BE2C (cell line): ENCODE measurements at regions not wholly inside any gene's neighbourhood (a gene's known extent, or its start where the extent isn't known, plus 50 kb on each side); places are given as distances from the start of the nearest gene placed in this dataset.

Source experiments
- DNase-seq: peaks from one replicate; pipeline ENCODE4 v3.0.0-alpha.2; 2020
- H3K27me3 ChIP-seq: fragments of 250-450 bp; sonication (Bioruptor Pico); 2 replicates; pipeline ENCODE4 v1.5.1; 2020; ENCODE audit warnings: mild to moderate bottlenecking
- H3K36me3 ChIP-seq: fragments of 250-450 bp; sonication (Bioruptor Pico); 2 replicates; pipeline ENCODE4 v1.5.1; 2020; ENCODE audit warnings: mild to moderate bottlenecking
- H3K4me1 ChIP-seq: fragments of 250-450 bp; sonication (Bioruptor Pico); 2 replicates; pipeline ENCODE4 v1.5.1; 2020
- H3K4me3 ChIP-seq: 2 replicates; pipeline ENCODE4 v1.5.1; 2011; ENCODE audit warnings: low read depth, low read length
- H3K9me3 ChIP-seq: fragments of 250-450 bp; sonication (Bioruptor Pico); 2 replicates; pipeline ENCODE4 v1.5.1; 2020
- TF ChIP-seq, protein P1 (sequence below): IDR thresholded peaks from 2 replicates; pipeline ENCODE4 v1.5.1; 2012; ENCODE audit warnings: mild to moderate bottlenecking, low read depth, low read length

- Histone ChIP-seq H3K4me3 (no peak overlapping the region), H3K9me3 (no peaks in the 10 kb centered on the region), H3K36me3 (no peaks in the 10 kb centered on the region), H3K4me1 (peaks cover 11% of the 10 kb centered on the region), H3K27me3 (no peaks in the 10 kb centered on the region)
- TF ChIP-seq, protein P1, sequence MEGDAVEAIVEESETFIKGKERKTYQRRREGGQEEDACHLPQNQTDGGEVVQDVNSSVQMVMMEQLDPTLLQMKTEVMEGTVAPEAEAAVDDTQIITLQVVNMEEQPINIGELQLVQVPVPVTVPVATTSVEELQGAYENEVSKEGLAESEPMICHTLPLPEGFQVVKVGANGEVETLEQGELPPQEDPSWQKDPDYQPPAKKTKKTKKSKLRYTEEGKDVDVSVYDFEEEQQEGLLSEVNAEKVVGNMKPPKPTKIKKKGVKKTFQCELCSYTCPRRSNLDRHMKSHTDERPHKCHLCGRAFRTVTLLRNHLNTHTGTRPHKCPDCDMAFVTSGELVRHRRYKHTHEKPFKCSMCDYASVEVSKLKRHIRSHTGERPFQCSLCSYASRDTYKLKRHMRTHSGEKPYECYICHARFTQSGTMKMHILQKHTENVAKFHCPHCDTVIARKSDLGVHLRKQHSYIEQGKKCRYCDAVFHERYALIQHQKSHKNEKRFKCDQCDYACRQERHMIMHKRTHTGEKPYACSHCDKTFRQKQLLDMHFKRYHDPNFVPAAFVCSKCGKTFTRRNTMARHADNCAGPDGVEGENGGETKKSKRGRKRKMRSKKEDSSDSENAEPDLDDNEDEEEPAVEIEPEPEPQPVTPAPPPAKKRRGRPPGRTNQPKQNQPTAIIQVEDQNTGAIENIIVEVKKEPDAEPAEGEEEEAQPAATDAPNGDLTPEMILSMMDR: no peak
- DNase-seq: no peak
Observed at GRCh38 chr1:168373869-168374268, 93.2 kb downstream of the TBX19 start.

- H3K9me3 ChIP-seq: no peaks in the 10 kb centered on the region
- H3K4me3 ChIP-seq: no peak overlapping the region
- DNase-seq: peak; percentile 56
- no peaks in the 10 kb centered on the region for H3K27me3 ChIP-seq
- peaks cover 11% of the 10 kb centered on the region for H3K4me1 ChIP-seq
- H3K36me3 ChIP-seq: no peaks in the 10 kb centered on the region
- TF ChIP-seq, protein P1: no peak
Observed at GRCh38 chr1:168372861-168373371, 92.2 kb downstream of the TBX19 start.

DNA sequence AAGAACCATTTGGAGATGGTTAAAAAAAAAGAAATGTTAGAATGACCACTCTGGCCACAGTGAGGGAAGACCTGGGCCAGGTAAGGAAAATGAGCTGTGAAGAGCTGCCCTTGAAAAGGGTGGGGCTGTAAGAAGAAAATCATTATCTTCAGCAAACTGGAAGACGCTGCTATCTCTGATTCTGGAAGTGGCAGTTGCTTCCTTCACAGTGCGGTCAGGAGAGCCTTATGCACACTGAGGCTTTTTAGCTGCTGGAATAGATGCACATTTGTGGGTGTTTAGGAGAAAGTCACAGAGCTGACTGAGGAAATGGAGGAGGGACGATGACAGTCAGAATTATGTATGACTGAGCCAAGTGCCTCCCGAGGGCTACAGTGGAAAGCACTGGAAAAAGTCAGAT lies 91.6 kb downstream of the TBX19 start:
- no peak for DNase-seq

GRCh38 chr1:168371477-168371876 lies 90.8 kb downstream of the TBX19 start:
- H3K4me1 ChIP-seq: peaks cover 11% of the 10 kb centered on the region
- TF ChIP-seq, protein P1: no peak
- H3K9me3 ChIP-seq: no peaks in the 10 kb centered on the region
- DNase-seq: no peak
- no peak overlapping the region for H3K4me3 ChIP-seq
- H3K27me3 ChIP-seq: no peaks in the 10 kb centered on the region
- H3K36me3 ChIP-seq: no peaks in the 10 kb centered on the region

More for the DNA sequence above, 91.6 kb downstream of the TBX19 start:
- no peaks in the 10 kb centered on the region for H3K27me3 ChIP-seq
- no peaks in the 10 kb centered on the region for H3K9me3 ChIP-seq
- H3K36me3 ChIP-seq: no peaks in the 10 kb centered on the region
- no peak overlapping the region for H3K4me3 ChIP-seq
- TF ChIP-seq, protein P1: no peak
- H3K4me1 ChIP-seq: peaks cover 11% of the 10 kb centered on the region

DNA sequence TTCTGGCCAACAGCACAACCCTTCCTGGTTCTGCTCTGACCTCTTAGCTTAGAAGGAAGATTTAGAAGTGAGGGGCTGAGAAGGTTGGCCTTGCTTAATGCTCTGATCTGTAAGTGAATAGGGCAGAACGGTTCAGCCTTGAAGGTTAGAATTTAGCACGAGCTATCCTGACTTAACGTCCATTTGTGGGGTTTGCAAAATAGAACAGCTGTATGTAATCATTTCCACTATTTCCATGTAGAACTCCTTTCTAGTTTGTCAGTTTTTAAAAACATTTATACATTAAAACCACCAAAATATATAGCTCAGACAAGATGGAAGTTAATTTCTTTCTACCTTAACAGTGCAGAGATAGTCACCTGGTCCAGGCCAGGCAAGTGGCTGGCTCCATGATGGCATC lies 89.9 kb downstream of the TBX19 start:
- TF ChIP-seq, protein P1: no peak
- Histone ChIP-seq H3K27me3 (no peaks in the 10 kb centered on the region), H3K4me1 (peaks cover 11% of the 10 kb centered on the region), H3K9me3 (no peaks in the 10 kb centered on the region), H3K36me3 (no peaks in the 10 kb centered on the region), H3K4me3 (no peak overlapping the region)
- no peak for DNase-seq

GRCh38 chr1:168369655-168370054 lies 89.0 kb downstream of the TBX19 start:
- H3K36me3 ChIP-seq: no peaks in the 10 kb centered on the region
- H3K9me3 ChIP-seq: no peaks in the 10 kb centered on the region
- H3K4me1 ChIP-seq: peaks cover 11% of the 10 kb centered on the region
- H3K4me3 ChIP-seq: no peak overlapping the region
- TF ChIP-seq, protein P1: no peak
- no peaks in the 10 kb centered on the region for H3K27me3 ChIP-seq
- DNase-seq: no peak
